ENCODE measurements at regions not wholly inside any gene's neighbourhood (a gene's known extent, or its start where the extent isn't known, plus 50 kb on each side); places are given as distances from the start of the nearest gene placed in this dataset.

DNA sequence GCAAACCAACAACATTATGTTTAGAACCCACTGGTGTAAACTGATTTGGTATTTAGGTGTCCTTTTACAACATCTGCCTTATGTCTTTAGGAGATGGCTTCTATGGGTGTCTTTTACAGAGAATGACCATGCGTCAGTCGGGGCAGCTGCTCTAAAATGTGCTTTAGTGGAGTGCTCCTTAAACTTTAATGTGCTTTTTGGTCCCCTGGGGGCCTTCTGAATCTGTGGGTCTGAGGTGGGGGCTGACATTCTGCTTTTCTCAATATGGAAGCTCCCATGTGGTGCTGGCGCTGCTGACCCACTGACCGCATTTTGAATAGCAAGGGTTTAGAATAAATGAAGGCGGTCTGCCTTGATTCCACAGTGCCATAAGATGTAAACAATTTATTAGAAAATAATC lies 173.2 kb upstream of the B3GALT2 start:
- TF ChIP-seq, protein P1, sequence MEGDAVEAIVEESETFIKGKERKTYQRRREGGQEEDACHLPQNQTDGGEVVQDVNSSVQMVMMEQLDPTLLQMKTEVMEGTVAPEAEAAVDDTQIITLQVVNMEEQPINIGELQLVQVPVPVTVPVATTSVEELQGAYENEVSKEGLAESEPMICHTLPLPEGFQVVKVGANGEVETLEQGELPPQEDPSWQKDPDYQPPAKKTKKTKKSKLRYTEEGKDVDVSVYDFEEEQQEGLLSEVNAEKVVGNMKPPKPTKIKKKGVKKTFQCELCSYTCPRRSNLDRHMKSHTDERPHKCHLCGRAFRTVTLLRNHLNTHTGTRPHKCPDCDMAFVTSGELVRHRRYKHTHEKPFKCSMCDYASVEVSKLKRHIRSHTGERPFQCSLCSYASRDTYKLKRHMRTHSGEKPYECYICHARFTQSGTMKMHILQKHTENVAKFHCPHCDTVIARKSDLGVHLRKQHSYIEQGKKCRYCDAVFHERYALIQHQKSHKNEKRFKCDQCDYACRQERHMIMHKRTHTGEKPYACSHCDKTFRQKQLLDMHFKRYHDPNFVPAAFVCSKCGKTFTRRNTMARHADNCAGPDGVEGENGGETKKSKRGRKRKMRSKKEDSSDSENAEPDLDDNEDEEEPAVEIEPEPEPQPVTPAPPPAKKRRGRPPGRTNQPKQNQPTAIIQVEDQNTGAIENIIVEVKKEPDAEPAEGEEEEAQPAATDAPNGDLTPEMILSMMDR (IDR thresholded peaks at IDR 0.05), result no peak
- DNase-seq, result no peak
- intact Hi-C loops (cut with DNase I; ENCODE audit: low total_unique reads), result no loop called here
- Histone ChIP-seq H3K9me3 (no peaks in the 10 kb centered on the region), H3K36me3 (no peaks in the 10 kb centered on the region), H3K4me3 (no peak overlapping the region), H3K27me3 (no peaks in the 10 kb centered on the region), H3K4me1 (no peaks in the 10 kb centered on the region), H3K27ac (no peak overlapping the region)

GRCh38 chr1:193358419-193358818 lies 172.0 kb upstream of the B3GALT2 start:
- Histone ChIP-seq H3K9me3 (no peaks in the 10 kb centered on the region), H3K4me1 (no peaks in the 10 kb centered on the region), H3K27ac (no peak overlapping the region), H3K36me3 (no peaks in the 10 kb centered on the region), H3K4me3 (no peak overlapping the region), H3K27me3 (no peaks in the 10 kb centered on the region)
- intact Hi-C loops (cut with DNase I; ENCODE audit: low total_unique reads), result no loop called here
- no peak for DNase-seq
- TF ChIP-seq, protein P1 (IDR thresholded peaks at IDR 0.05), result no peak

DNA sequence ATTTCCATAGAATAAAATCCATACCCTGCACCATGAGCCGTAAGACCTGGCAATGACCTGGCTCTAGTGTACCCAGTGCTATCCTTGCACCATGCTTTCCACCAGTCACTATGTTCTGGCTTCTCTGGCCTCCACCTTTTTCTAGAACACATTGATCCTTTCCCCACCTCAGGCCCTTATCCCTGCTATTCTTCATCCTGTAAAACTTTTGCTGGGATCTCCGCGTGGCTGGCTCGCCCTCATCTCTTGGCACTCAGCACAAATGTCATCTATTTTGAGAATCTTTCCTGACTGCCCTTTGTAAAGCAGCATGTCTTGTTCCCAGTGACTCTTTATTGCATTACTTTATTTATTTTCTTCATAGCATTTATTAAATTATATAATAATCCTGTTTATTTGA lies 169.8 kb upstream of the B3GALT2 start:
- no peaks in the 10 kb centered on the region for H3K4me1 ChIP-seq
- TF ChIP-seq, protein P1 (IDR thresholded peaks at IDR 0.05), result no peak
- H3K27ac ChIP-seq, result no peak overlapping the region

GRCh38 chr1:193355626-193356025 lies 169.2 kb upstream of the B3GALT2 start:
- no peak overlapping the region for H3K27ac ChIP-seq

More for the DNA sequence above, 169.8 kb upstream of the B3GALT2 start:
- DNase-seq, result no peak
- Histone ChIP-seq H3K4me3 (no peak overlapping the region), H3K27me3 (no peaks in the 10 kb centered on the region), H3K36me3 (no peaks in the 10 kb centered on the region), H3K9me3 (no peaks in the 10 kb centered on the region)
- intact Hi-C loops (cut with DNase I; ENCODE audit: low total_unique reads), result no loop called here

GRCh38 chr1:193355178-193355577 lies 168.8 kb upstream of the B3GALT2 start:
- TF ChIP-seq, protein P1 (IDR thresholded peaks at IDR 0.05), result no peak
- Histone ChIP-seq H3K4me3 (no peak overlapping the region), H3K9me3 (no peaks in the 10 kb centered on the region), H3K27ac (no peak overlapping the region), H3K4me1 (no peaks in the 10 kb centered on the region), H3K36me3 (no peaks in the 10 kb centered on the region), H3K27me3 (no peaks in the 10 kb centered on the region)
- intact Hi-C loops (cut with DNase I; ENCODE audit: low total_unique reads), result no loop called here
- no peak for DNase-seq

More at GRCh38 chr1:193355626-193356025, 169.2 kb upstream of the B3GALT2 start:
- TF ChIP-seq, protein P1 (IDR thresholded peaks at IDR 0.05), result no peak
- no peak overlapping the region for H3K4me3 ChIP-seq
- DNase-seq, result no peak
- no peaks in the 10 kb centered on the region for H3K27me3 ChIP-seq
- no peaks in the 10 kb centered on the region for H3K4me1 ChIP-seq
- H3K36me3 ChIP-seq, result no peaks in the 10 kb centered on the region
- H3K9me3 ChIP-seq, result no peaks in the 10 kb centered on the region
- intact Hi-C loops (cut with DNase I; ENCODE audit: low total_unique reads), result no loop called here

Measured in tibial artery (tissue), 4 donors.